ENCODE measurements at regions not wholly inside any gene's neighbourhood (a gene's known extent, or its start where the extent isn't known, plus 50 kb on each side); places are given as distances from the start of the nearest gene placed in this dataset.

DNA sequence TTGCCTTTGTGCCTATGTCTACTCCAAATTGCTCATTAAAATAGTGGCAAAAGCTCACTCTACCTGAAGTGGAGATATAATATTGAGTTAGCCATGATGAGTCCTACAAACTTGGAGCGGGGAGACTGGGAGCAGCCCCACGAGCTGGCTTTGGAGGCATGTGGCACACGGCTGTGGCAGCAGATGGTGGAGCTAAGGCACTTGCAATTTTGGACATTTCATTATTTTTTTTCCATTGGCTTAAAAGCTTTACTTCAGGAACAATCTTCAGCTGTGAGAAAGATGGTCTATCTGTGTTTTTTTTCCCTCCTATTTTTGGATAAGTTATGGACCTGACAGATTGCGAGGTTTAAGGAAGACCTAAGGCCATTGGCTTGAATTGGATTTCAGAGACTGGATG, 578.3 kb downstream of the CMPK2 start:
- Mint-ChIP-seq H3K36me3 (peaks cover 0 to 4% of the 10 kb centered on the region in 2 donors), H3K4me1 (no peaks in the 10 kb centered on the region), H3K27me3 (no peaks in the 10 kb centered on the region), H3K9me3 (peaks cover 7 to 8% of the 10 kb centered on the region in 2 donors), H3K27ac (no peak overlapping the region), H3K4me3 (no peak overlapping the region)
- ATAC-seq (replicated peaks): no peak
- DNase-seq: no peak

DNA sequence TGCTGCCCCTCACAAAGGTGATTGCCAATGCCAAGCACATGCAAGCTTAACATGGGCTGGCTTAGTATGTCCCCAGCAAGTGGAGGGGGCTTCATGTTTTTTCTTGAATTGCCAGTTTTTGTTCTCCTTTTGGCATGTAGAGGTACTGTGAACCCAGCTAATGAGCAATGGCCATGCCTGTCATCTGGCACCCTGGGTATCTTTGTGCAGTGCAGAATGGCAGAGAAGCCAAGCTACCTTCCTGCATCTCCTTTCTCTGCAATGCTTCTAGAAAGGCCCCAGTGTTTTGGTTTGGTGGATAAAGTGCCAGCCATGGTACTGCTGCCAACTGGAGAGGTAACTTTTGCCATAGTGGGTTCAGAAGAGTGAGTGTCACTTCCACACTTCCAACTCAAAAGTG, 576.9 kb downstream of the CMPK2 start:
- Mint-ChIP-seq H3K36me3 (peaks cover 0 to 4% of the 10 kb centered on the region in 2 donors), H3K9me3 (peaks cover 7% of the 10 kb centered on the region in 2 donors), H3K27me3 (no peaks in the 10 kb centered on the region), H3K4me1 (no peaks in the 10 kb centered on the region), H3K4me3 (no peak overlapping the region), H3K27ac (no peak overlapping the region)
- no peak for DNase-seq
- ATAC-seq (replicated peaks): no peak

DNA sequence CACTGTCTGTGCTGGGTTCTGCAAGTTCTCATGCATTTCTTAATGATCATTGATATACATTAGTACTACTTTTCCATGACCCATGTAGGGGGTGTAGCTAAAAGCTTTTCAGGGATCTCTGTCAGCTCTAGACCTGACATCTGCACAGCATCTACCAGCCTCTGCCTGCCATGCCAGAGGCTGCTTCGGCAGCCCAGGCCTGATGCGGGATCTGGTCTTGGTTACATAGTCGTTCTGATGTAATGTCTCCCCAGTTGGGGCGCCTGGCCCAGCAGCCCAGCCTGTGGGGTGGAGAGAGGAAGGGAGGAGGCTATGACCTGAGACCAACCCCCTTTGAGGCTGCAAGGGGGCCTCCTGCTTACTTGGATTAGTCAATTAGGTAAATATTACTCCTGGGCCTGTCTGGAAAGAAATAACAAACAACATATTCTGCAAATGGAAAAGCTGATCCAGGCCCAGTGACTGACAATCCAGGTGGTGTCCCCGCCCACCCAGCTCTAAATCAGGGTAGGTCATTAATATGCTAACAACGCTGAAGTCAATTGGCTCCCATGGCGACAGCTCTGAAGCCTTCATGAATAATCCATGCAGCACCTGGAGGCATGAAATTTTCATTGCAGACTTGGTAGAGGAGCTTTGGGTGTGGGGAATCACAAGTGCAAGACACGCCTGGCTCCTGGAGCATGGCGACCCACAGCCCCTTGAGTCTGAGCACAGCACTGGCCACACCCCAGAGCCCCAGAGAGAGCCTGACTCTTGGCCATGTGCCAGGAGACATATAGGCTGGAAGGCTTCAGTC, 575.3 kb downstream of the CMPK2 start:
- Mint-ChIP-seq H3K27ac (no peak overlapping the region), H3K4me1 (no peaks in the 10 kb centered on the region), H3K27me3 (no peaks in the 10 kb centered on the region), H3K4me3 (no peak overlapping the region), H3K36me3 (peaks cover 0 to 4% of the 10 kb centered on the region in 2 donors), H3K9me3 (peaks cover 11 to 13% of the 10 kb centered on the region in 2 donors)
- ATAC-seq (replicated peaks): no peak
- DNase-seq: no peak

DNA sequence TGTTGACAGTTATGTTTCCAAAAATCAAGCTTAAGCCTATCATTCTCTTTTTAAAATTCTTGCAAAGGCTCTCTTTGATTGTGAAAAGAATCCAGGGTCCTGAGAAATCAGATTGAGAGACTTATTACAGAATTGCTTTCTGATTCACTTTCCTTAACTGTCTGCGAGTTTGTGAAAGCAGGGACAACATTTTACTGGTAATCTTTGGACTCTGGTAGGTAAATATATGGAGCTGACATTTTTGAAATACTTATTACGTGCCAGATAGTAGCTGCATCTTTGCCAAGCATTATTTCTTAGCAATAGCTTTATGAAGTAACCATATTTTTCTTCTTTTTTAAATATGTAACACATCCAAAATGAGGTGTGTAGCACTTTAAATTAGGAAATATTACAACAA, 570.9 kb downstream of the CMPK2 start:
- ATAC-seq (replicated peaks) (no peak), DNase-seq (no peak)
- peaks cover 11 to 13% of the 10 kb centered on the region in 2 donors for H3K9me3 Mint-ChIP-seq
- no peaks in the 10 kb centered on the region for H3K27me3 Mint-ChIP-seq
- peaks cover 0 to 4% of the 10 kb centered on the region in 2 donors for H3K36me3 Mint-ChIP-seq
- H3K4me1 Mint-ChIP-seq: peaks cover 0 to 1% of the 10 kb centered on the region in 2 donors
- H3K27ac Mint-ChIP-seq: no peak overlapping the region
- H3K4me3 Mint-ChIP-seq: no peak overlapping the region

DNA sequence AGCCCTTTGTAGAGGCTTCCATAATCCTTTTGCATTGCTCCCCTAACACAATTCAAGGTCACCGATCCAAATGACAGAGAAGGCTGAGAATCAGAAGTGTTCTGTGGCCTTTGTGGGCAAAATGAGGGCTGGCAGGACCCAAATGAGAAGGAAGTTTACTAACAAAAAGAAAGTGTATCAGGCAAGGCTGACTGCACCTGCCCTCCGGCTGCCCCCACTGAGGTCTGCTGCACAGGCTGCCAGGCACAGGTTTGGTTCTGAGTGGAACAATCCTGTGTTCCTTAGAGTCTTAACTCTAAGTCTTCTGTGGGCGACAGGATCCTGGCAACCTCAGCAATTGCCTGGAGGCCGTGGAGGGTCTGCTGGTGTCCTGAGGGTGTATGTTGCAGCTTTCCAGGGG, 568.5 kb downstream of the CMPK2 start:
- ATAC-seq (replicated peaks) (no peak), DNase-seq (no peak)
- no peak overlapping the region for H3K27ac Mint-ChIP-seq
- peaks cover 0 to 1% of the 10 kb centered on the region in 2 donors for H3K36me3 Mint-ChIP-seq
- no peak overlapping the region for H3K4me3 Mint-ChIP-seq
- H3K4me1 Mint-ChIP-seq: peaks cover 0 to 1% of the 10 kb centered on the region in 2 donors
- H3K9me3 Mint-ChIP-seq: peaks cover 9 to 10% of the 10 kb centered on the region in 2 donors
- H3K27me3 Mint-ChIP-seq: peaks cover 0 to 5% of the 10 kb centered on the region in 2 donors

DNA sequence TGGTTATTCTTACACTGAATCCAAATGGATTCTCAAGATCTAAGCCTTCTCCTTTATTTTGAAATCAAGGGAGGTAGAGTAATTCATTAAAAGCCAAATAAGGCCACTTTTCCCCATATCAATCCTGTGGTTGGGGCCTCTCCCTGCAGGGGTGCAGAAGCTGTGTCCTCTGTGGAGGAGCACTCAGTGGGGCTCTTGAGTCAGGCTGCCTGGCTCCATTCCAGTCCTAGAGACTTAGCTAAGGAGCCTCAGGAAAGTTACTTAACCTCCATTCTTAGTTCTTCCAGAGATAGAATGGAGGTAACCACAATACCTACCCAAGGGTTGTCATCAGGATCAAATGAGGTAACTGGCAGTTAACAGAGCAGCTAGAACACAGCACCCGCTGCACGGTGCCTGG, 564.3 kb downstream of the CMPK2 start:
- Mint-ChIP-seq H3K4me1 (peaks cover 0 to 1% of the 10 kb centered on the region in 2 donors), H3K36me3 (no peaks in the 10 kb centered on the region), H3K27me3 (peaks cover 5 to 12% of the 10 kb centered on the region in 2 donors), H3K9me3 (peaks cover 2 to 8% of the 10 kb centered on the region in 2 donors), H3K27ac (no peak overlapping the region), H3K4me3 (no peak overlapping the region)
- DNase-seq: no peak
- no peak for ATAC-seq (replicated peaks)

DNA sequence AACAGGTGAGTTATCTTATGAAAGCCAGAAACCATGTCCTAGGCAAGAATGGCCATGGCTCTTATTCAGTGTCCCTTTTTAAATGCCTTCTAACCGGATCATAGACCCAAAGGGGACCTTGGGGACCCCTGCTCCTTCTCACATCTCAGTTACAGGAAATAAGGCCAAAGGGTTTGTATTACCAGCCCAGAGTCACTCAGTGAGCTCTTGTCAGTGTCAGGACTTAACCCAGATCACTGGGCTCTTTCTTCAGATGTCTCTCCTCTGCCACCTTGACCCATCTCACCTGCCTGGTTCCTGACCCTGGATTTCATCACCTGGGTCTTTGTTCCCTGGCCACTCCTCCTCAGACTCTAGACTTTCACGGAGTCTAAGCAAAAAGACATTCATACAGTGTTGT, 556.7 kb downstream of the CMPK2 start:
- no peak overlapping the region for H3K4me3 Mint-ChIP-seq
- H3K4me1 Mint-ChIP-seq: peaks cover 8 to 14% of the 10 kb centered on the region in 2 donors

DNA sequence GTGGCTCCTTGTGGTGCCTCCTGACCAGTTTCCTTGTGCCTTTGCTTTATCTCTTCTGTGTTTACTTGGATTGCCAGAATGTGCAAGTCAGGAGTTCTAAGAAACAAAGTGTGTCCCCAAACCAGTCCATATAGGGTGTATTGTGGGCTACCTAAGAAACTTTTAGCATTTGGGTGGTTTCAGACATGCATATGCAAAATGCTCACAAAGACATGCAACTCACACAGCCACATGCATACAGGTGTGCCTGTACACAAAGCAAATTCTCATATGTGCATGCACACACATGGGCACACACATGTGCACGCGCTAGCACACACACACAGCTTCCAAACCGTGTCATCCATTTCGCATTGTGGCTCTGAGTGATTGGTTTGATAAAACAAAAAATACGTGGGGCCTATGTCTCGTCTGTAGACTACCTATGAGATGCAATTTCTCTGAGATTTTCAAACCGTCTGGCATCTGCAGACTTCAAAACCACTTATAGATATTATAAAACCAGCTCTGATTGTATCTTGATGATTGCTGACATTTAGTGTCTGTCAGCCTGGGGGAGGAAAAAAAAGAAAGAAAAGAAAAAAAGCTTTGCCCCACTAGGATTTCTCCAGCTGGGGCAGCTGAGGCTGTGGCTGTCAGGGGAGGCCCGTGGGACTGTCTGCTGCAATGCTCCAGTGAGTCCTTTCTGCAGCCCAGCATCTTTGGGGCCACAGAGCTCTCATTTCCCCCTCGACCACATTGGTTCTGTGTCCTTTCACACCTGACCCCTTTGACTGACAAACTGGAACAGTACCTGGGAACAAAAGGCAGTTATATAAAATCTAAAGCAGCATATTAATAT, 556.1 kb downstream of the CMPK2 start:
- no peaks in the 10 kb centered on the region for H3K36me3 Mint-ChIP-seq
- peaks cover 8 to 14% of the 10 kb centered on the region in 2 donors for H3K4me1 Mint-ChIP-seq
- peaks cover 2 to 4% of the 10 kb centered on the region in 2 donors for H3K9me3 Mint-ChIP-seq
- DNase-seq: no peak
- H3K27me3 Mint-ChIP-seq: peaks cover 18% of the 10 kb centered on the region in 2 donors
- peak; percentile 81 for ATAC-seq (replicated peaks)
- no peak overlapping the region for H3K4me3 Mint-ChIP-seq
- no peak overlapping the region for H3K27ac Mint-ChIP-seq

More for the DNA sequence above, 556.7 kb downstream of the CMPK2 start:
- ATAC-seq (replicated peaks) (no peak), DNase-seq (no peak)
- H3K9me3 Mint-ChIP-seq: peaks cover 2 to 4% of the 10 kb centered on the region in 2 donors
- H3K27me3 Mint-ChIP-seq: peaks cover 12 to 16% of the 10 kb centered on the region in 2 donors
- H3K36me3 Mint-ChIP-seq: no peaks in the 10 kb centered on the region
- H3K27ac Mint-ChIP-seq: no peak overlapping the region

DNA sequence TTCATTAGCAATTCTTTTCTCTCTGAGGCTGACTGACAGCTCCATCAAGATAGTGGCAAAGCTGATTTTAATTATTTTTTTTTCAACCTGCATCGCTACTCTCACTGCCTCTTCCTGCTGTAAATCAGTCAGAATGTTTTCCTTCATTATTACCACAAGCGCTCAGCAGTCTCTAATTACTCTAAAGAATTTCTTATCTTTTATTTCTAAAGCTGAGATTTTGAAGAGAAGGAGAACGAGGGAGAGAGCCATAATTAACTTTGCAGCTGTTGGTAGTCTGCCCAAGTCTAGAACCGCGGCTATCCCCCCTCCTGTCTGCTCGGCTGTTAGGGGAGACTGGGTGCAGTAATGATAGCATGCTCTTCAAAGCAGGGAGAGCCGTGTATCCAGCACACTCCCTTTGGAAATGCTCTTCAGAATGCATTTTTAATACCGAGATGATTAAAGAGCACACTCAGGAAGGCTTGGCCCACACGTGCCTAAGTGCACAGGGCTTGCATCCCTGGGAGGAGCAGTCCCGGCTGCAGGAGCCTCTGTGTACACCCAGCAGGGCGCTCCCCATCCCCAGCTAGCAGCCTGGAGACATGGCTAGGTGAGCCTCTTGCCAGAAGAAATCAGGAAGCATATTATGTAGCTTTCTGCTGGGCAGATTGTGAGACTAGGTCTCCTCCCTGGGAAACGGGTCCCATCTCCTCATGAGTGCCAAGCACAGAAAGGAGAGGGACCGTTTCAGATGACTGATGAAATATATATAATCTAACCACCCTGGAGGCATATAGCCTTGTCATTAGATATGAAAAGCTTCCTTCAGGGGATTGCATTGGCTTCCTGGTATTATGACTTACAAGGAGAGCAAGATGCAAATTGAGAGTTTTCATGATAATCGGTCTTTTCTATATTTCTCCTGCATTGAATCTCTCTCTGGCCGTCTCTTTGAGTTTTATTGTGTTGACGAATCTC, 555.2 kb downstream of the CMPK2 start:
- H3K9me3 Mint-ChIP-seq: peaks cover 2 to 4% of the 10 kb centered on the region in 2 donors

DNA sequence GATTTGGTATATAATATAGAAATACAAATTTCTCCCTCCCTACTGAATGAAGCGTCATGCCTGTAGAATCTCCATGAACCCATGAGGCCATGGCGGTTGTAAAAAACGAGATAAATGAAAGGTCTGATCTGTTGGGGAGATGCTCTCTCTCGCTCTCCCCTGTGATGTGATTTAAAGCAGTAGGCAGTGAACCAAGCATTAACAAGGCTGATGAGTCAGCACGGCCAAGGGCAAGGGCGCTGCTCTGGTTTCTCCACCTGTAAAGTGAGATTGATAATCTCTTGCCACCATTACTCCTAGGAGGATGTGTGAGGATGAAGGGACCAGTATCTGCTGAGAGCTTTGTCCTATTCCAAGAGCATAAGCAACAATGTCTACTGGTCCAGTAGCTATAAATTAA, 553.3 kb downstream of the CMPK2 start:
- no peak for ATAC-seq (replicated peaks)
- no peaks in the 10 kb centered on the region for H3K36me3 Mint-ChIP-seq

More for the DNA sequence above, 555.2 kb downstream of the CMPK2 start:
- Mint-ChIP-seq H3K4me1 (peaks cover 8 to 14% of the 10 kb centered on the region in 2 donors), H3K4me3 (no peak overlapping the region), H3K36me3 (no peaks in the 10 kb centered on the region), H3K27ac (no peak overlapping the region), H3K27me3 (peaks cover 15 to 20% of the 10 kb centered on the region in 2 donors)
- DNase-seq (no peak), ATAC-seq (replicated peaks) (peak in 1 of 2 donors; percentile 17)

DNA sequence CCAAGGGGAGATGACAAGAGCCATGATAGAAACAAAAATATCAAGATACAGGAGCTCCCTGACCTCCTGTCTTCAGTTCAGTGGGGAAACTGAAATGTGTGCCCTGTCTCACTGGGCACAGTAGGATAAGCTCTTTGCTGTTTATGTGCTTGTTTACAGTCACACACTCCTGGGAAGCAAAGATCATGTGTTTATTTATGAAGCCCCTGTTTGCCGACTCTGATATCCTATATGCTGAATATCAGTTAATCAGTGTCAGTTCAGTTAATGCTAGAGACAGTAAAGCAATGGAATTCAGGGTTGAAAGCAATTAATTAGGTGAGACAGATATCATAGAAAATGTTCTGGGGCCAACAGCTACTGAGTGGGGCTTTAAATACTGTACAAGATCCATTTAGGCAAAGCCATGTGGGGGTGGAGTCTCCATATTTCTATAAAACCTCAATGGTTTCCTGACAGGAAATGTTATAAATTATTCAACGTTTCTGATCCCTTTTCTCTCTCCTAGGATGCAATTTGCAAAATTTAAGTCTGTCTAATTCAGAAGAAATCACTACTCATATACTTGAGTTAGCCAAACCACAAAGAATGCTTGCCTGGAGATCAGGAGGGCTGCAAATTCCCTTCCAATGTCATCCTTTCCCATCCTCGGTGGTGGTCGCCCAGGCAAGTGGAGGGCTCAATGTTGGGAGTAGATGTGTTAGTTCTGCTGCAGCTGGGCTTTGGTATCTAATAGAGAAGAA, 551.3 kb downstream of the CMPK2 start:
- no peak overlapping the region for H3K27ac Mint-ChIP-seq
- no peak for DNase-seq
- peaks cover 14 to 26% of the 10 kb centered on the region in 2 donors for H3K27me3 Mint-ChIP-seq
- no peak overlapping the region for H3K4me3 Mint-ChIP-seq
- no peak for ATAC-seq (replicated peaks)
- peaks cover 0 to 2% of the 10 kb centered on the region in 2 donors for H3K9me3 Mint-ChIP-seq
- H3K4me1 Mint-ChIP-seq: peaks cover 4 to 9% of the 10 kb centered on the region in 2 donors
- H3K36me3 Mint-ChIP-seq: no peaks in the 10 kb centered on the region

More for the DNA sequence above, 553.3 kb downstream of the CMPK2 start:
- H3K27ac Mint-ChIP-seq: no peak overlapping the region
- H3K4me1 Mint-ChIP-seq: peaks cover 8 to 14% of the 10 kb centered on the region in 2 donors
- no peak for DNase-seq
- H3K4me3 Mint-ChIP-seq: no peak overlapping the region
- H3K27me3 Mint-ChIP-seq: peaks cover 14 to 26% of the 10 kb centered on the region in 2 donors
- peaks cover 0 to 2% of the 10 kb centered on the region in 2 donors for H3K9me3 Mint-ChIP-seq

DNA sequence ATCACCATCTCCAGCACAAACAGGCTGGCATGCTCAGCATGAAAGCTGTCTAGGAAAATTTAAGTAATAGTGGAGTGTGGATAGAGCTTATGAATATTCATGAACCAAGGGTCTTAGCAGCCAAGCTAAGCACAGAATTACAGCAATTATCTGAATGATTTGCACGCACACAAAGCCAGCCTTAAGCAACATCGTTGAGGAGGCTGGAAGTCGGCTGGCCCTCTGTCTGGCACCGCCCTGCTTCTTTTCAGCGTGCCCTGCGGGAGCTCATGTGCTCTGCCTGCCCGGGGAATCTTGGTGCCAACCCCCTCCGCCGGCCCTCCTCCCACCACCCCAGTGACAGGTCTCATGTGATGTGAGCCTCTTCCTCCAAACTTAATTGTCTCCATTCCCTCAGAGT, 540.1 kb downstream of the CMPK2 start:
- no peak for ATAC-seq (replicated peaks)
- peaks cover 1 to 4% of the 10 kb centered on the region in 2 donors for H3K27me3 Mint-ChIP-seq
- DNase-seq: no peak
- no peaks in the 10 kb centered on the region for H3K36me3 Mint-ChIP-seq
- no peak overlapping the region for H3K27ac Mint-ChIP-seq
- no peaks in the 10 kb centered on the region for H3K4me1 Mint-ChIP-seq
- no peak overlapping the region for H3K4me3 Mint-ChIP-seq
- peaks cover 11 to 15% of the 10 kb centered on the region in 2 donors for H3K9me3 Mint-ChIP-seq

DNA sequence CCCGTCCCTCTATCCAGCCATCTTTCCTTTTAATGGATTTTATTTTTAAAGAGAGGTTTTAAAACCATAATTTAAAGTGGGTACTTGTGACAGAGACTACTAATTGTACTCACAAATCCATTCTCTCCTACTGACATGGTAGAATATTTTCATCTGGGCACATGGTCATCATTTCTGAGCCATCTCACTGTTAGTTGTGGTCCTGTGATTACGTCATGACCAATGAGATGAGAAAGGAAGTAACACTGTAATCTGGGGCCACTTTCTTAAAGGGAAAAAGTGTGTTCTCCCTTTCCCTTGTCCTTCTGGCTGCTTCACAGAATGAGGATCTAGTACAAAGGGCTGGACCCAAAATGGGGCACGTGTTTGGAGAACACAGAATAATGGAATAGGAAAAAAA, 538.7 kb downstream of the CMPK2 start:
- no peaks in the 10 kb centered on the region for H3K36me3 Mint-ChIP-seq
- no peak for ATAC-seq (replicated peaks)

More for the DNA sequence above, 538.7 kb downstream of the CMPK2 start:
- peaks cover 11 to 16% of the 10 kb centered on the region in 2 donors for H3K9me3 Mint-ChIP-seq
- H3K27ac Mint-ChIP-seq: no peak overlapping the region
- H3K4me3 Mint-ChIP-seq: no peak overlapping the region
- no peaks in the 10 kb centered on the region for H3K4me1 Mint-ChIP-seq
- no peak for DNase-seq
- H3K27me3 Mint-ChIP-seq: peaks cover 3 to 13% of the 10 kb centered on the region in 2 donors

Measured in stimulated activated naive B cell treated with anti-CD40 and anti-IgM and Interleukin-4, amounts not matched to agents 10 μg/mL and 1 μg/mL and 100 μg/mL, for 72 hours (primary cell).